Epithelial cell of proximal tubule (primary cell): ENCODE measurements at regions not wholly inside any gene's neighbourhood (a gene's known extent, or its start where the extent isn't known, plus 50 kb on each side); places are given as distances from the start of the nearest gene placed in this dataset.

Experiments used
- DNase-seq: peaks from one replicate; pipeline ENCODE4 v3.0.0-alpha.2; 2011; ENCODE audit warnings: low read depth
- H3K4me3 ChIP-seq: 2 replicates; pipeline ENCODE4 v1.5.1; 2011; ENCODE audit warnings: low read depth, mild to moderate bottlenecking, low read length
- CTCF ChIP-seq: conservative IDR thresholded peaks from 2 replicates; pipeline ENCODE4 v1.5.1; 2012; ENCODE audit warnings: low read depth, mild to moderate bottlenecking, low read length

- no peak overlapping the region for H3K4me3 ChIP-seq
- DNase-seq = no peak
- TF ChIP-seq CTCF = no peak
Observed at GRCh38 chr2:106280722-106281446, 86.8 kb upstream of the UXS1 start.

- no peak for DNase-seq
- no peak overlapping the region for H3K4me3 ChIP-seq
- no peak for TF ChIP-seq CTCF
Observed at GRCh38 chr2:106280224-106280623, 86.1 kb upstream of the UXS1 start.

GRCh38 chr2:106278112-106278876, 84.2 kb upstream of the UXS1 start:
- DNase-seq = no peak
- no peak for TF ChIP-seq CTCF
- no peak overlapping the region for H3K4me3 ChIP-seq

GRCh38 chr2:106277426-106277825, 83.3 kb upstream of the UXS1 start:
- no peak overlapping the region for H3K4me3 ChIP-seq
- DNase-seq = no peak
- TF ChIP-seq CTCF = no peak

- H3K4me3 ChIP-seq = no peak overlapping the region
- no peak for TF ChIP-seq CTCF
- DNase-seq = no peak
Observed at GRCh38 chr2:106275971-106276370, 81.9 kb upstream of the UXS1 start.

GRCh38 chr2:106274668-106275067, 80.6 kb upstream of the UXS1 start:
- TF ChIP-seq CTCF = no peak
- no peak for DNase-seq
- no peak overlapping the region for H3K4me3 ChIP-seq
